Left cardiac atrium (tissue), 4 donors: ENCODE measurements at regions not wholly inside any gene's neighbourhood (a gene's known extent, or its start where the extent isn't known, plus 50 kb on each side); places are given as distances from the start of the nearest gene placed in this dataset.
"Not testable (repeated sequence)": the region's sequence is repeated elsewhere in the genome, so short reads cannot be mapped to it uniquely, and the experiment has no call there.

Experiments
- ATAC-seq, 2 donors: fragments of 200-7000 bp; cut with Tn5 transposase; one replicate each; pipeline ENCODE4 v1.9.1; 2020; ENCODE audit warnings: mild to moderate bottlenecking in 2 of 2, moderate library complexity in 2 of 2
- DNase-seq: peaks from one replicate; pipeline ENCODE4 v3.0.0-alpha.2; 2020
- intact Hi-C, 2 donors: fragments of 100-400 bp; cut with DNase I; formaldehyde crosslinking; loops; one replicate each; pipeline versions ENCODE4 v1.14.1 to v1.15.1; 2022 to 2023
- donor health status: DM: no; HTN: yes; CAD: no.
- donor health status: DM: no; HTN: yes; CAD: no; lungs with severe emphysema.
- donor health status: DM: yes; HTN: yes; CAD: no.
- donor health status: Dilated cardiomyopathy.

DNA sequence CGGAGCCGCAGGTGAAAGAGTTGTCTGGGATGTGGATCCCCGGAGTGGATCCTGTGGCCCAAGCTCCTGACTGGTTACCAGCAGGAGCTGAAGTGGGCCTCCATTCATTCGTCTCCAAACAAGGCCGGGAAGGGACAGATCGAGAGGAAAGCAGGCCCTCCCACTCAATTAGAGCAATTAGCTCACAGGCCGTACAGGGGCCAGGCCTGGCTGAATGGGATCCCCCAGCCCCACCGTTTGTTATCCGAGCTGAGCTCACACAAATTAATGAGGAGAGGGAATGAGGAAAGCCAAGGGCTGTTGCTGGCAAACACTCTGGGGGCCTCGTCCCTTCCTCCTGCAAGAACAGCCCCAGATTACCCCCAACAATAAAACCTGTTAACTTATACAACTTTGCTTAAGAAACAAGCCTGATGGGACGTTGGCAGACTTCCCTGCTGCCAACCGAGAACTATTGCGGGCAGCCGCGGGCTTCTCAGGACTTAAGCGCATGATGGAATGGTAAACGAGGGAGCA lies 338.0 kb downstream of the BCL11A start:
- intact Hi-C loops, result no loop called here
- DNase-seq (no peak), ATAC-seq (no peak)

DNA sequence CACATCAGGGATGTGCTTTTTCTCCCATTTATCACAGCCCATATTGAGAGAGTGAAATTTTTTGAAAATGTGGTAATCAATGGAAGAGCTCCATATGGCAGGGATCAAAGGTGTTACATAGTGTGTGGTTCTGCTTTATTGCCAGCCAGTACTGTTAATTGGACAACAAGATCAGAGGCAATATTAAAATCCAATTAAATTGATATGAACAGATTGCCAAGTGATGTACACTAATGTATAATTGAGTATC lies 338.9 kb downstream of the BCL11A start:
- DNase-seq, result no peak
- intact Hi-C loops, result no loop called here
- no peak for ATAC-seq

DNA sequence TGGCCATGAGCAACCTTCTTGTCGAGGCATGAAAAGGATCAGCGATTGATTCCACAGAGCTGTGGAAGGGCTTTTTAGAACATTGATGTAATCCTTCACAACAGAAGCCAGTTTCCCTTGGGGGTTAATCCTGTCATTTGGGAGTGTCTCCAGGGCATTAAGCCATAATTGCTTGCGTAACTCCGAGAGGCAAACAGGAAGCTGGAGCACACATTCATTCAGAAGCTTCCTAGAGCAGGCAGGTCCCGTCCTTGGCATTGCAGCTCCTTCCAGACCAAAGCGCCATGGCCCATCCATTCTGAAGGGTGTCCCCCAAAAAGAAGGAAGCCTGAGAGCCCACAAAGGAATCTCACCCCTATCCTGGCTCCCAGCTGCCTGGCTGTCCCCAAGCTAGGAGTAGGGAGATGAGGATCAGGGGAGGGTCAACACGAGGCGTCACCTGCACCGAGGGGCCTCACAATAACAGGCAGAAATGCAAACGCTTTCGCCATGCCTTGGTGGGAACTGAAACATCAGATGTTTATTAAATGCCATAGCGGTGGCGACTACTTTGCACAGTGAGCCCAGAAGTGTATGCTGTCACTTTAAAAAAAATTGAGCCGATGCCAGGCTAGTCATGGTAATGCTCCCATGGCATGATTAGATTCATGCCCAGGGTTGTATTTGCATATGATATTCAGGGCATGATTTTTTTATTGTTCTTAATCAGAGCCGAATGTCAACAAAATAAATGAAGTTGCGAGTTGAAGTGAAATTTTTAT lies 339.4 kb downstream of the BCL11A start:
- ATAC-seq (peak; percentile 42 to 65), DNase-seq (no peak)
- intact Hi-C loops, result no loop called here

DNA sequence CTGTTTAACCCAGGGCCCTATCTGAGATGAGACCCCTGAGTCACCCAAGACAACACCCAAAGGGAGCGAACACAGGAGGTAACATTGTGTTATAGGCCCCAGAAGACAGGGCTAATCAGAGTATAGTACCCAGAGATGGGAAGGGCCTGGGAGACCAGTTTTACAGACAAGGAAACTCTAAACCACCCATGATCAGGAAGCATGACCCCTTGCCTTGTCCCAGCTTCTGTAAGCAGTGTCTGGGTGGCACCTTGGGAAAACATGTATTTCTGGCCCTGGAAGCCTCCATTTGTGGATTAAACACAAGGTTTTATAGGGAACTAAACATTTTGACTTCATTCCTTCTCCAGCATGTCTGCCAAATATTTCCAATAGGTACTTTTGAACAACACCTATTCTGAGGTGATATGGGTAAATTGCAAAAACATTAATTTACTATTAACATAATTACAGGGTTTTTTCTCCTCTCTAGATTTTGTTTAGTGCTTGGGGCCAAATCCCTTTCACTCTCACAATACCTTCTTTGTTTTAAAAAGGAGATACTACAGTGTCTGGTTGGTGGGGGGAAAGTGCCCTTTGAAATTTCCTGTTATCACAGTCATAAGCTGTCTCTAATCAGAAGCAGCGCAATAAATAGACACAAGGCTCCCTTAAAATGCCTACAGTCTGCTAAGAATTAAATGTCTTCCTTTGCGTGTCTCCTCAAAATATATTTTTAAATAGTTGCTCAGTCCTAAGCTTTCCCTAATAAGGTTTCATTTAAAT lies 341.1 kb downstream of the BCL11A start:
- intact Hi-C loops, result no loop called here
- ATAC-seq, result no peak
- no peak for DNase-seq

GRCh38 chr2:60189006-60189405 lies 364.4 kb downstream of the BCL11A start:
- DNase-seq, intact Hi-C loops, ATAC-seq: not testable (repeated sequence)

DNA sequence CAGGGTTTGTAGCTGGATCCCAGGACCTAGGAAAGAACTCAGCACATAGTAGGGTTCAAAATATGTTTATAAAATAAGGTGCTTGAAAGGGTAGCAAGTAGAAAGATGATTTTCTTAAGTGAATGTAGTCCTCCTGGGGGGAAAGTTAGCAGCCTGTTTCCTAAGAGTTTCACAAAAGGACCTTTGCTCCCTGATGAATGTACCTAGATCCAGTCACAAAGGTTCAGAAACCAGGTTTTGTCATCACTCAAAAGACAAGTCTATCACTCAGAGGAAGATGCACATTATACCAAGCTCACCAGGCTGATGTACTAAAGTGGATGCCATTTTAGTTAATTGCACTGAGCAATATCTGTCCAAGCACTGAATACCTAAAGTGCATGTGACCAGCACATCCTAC lies 378.2 kb downstream of the BCL11A start:
- ATAC-seq (no peak), DNase-seq (no peak)
- intact Hi-C loops, result no loop called here

DNA sequence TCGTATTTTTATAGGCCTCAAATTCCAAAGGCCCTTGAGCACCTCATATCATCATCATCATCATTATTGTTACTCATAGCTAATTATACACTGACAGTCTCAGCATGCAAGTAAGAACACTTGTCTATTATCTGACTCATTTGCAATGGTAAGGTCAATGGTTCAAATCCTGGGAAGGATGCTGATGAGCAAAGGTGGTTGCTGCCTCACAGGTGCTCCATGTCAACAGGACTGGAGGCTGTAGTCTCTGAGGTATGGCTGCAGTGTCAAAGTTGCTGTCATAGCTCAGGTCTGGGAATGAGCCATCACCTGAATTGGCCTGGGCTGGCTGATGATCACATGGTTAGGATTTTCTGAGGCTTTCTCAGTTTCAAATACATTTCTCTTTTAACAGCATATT lies 379.3 kb downstream of the BCL11A start:
- intact Hi-C loops, result no loop called here
- DNase-seq, result no peak

GRCh38 chr2:60172801-60173200 lies 380.7 kb downstream of the BCL11A start:
- ATAC-seq (no peak), DNase-seq (no peak)
- intact Hi-C loops, result no loop called here

More for the DNA sequence above, 379.3 kb downstream of the BCL11A start:
- no peak for ATAC-seq

DNA sequence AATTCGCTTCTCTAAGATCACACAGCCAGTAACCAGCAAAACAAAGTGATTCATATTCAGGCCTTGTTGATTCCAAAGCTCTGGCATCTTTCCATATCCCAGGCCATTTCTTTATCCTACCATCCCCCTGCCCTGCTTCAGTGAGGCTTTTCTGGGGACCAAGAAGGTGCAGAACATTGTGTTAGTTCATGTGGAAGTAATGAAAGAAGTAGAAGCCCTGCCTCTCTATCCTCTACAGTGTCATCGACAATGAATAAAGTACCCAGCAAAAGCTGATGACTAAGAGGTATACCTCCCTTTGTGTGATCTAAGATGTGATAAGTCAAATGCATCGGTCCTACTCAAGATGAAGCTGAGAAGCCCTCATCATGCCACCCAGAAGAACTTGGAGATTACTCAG lies 383.2 kb downstream of the BCL11A start:
- ATAC-seq (no peak), DNase-seq (no peak)
- intact Hi-C loops, result no loop called here

DNA sequence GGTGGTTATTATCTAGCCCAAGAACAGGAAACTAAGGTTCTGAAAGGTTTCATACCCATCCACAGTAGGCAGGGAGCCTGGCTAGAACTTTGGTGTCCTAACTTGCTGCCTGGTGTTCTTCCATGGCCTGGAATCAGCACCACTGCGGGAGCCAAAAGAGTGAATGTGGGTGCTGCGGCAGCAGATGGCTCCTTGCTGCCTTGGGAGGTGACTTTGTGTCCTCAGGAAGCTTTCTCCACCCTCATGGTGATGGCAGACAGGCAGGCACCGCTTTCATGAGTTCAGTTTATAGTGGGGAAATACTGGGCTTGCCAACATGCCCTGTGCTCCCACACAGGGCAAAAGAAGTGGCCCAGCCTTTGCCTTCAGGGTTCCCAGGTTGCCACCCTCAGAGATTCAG lies 385.2 kb downstream of the BCL11A start:
- DNase-seq, result no peak
- intact Hi-C loops, result no loop called here
- no peak for ATAC-seq

DNA sequence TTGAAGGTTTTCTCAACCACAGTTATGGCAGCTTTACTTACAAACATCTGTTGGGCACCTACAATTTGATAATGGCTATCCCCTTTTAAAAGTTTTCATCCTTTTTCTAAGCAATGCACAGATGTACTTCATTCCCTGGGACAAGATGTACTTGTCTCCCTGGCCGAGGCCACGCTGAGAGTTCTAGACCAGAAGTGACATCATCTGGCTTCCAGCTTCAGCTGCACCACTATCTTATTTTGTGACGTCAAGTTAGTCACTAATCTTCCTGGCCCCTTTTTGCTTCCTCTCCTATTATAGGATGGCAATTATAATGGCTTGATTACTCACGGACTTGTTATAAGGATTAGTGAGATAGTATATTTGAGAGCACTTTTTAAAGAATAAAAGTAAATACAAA lies 386.4 kb downstream of the BCL11A start:
- no peak for DNase-seq
- peak in 1 of 2 donors; percentile 37 for ATAC-seq
- intact Hi-C loops, result no loop called here

DNA sequence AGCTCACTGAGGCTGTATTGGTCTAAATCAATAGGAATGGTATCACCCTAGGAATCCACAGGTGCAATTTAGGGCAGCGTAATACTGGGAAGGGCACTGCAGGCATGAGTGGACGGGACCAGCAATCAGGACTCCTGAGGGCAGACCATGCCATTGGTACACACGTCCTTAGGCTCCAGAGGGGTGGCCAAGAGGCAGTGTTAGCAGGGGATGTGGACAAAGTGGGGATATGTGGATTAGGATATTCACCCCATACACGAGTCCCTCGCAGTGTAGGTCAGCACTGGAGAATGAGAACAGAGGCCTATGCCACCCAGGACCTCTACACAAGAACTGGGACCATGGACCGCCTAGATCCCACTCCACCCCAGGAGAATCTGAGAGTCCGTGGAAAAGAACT lies 389.8 kb downstream of the BCL11A start:
- intact Hi-C loops, result no loop called here
- no peak for DNase-seq
- no peak for ATAC-seq

- intact Hi-C loops, result no loop called here
- no peak for DNase-seq
- no peak for ATAC-seq
Observed at GRCh38 chr2:60159519-60159918, 393.9 kb downstream of the BCL11A start.

DNA sequence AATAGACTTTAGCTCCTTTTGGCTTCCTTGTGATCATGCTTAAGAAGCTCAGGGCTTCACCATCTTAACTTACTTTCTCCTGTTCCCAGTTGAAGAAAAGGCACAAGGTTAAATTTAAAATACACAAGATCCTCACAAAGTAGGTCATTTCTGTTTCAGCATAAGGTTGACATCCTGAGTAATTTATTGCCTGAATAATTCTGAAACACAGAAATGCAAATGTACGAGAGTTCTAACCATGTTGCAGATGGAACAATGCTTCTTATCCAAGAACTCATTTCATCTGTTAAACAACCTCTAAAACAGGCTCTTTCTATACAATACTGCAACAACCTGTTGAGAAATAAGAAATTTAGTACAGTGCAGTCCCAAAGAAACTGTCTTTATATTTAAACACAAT lies 395.2 kb downstream of the BCL11A start:
- DNase-seq (no peak), ATAC-seq (no peak)
- intact Hi-C loops, result no loop called here

GRCh38 chr2:60157283-60157682 lies 396.2 kb downstream of the BCL11A start:
- intact Hi-C loops, result no loop called here
- DNase-seq (no peak), ATAC-seq (no peak)

DNA sequence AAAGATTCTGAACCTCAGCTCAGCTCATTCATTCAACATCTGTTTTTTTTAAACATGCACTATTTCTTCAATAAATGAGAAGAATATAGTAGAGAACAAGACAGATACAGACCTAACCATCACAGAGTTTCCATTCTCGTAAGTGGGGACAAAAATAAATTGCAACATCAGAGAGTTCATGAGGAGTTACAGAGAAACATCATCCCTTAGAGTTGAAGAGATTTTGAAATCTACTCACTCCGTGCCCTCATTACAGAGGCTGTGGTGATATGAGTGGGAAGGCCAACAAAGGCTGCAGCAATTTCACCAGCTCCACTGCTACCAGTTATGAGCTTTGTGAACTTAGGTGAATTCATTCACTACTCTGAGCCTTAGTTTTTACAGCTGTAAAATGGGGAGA lies 399.3 kb downstream of the BCL11A start:
- DNase-seq (no peak), ATAC-seq (no peak)
- intact Hi-C loops, result no loop called here

DNA sequence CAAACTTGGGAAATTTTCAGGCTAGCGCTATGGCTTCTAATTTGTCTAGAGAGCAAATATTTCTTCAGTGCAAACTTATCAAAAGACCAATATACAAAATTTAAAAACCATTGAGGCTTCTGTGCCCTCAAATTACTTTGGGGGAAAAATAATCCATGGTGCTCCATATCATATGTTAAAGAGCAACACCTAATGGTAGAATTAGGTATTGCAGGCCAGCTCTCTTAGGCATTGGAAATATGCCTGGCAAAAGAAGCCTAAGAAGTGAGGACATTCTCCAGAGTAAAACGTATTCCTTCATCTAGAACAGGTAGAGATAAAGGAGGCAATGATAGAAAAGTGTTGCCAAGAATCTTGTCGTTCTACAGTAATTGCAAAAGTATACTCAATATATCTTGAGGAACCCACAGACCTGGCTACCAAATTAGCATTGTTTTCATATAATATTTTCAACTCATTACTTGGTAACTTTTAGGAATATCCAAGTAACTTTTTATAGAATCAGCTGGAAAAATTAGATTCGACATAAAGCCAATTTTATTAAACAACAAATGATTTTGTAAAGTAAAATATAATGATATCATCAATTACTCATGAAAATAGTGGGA lies 401.1 kb downstream of the BCL11A start:
- ATAC-seq (no peak), DNase-seq (no peak)
- intact Hi-C loops, result no loop called here

GRCh38 chr2:60149176-60149575 lies 404.3 kb downstream of the BCL11A start:
- intact Hi-C loops, result no loop called here
- no peak for ATAC-seq
- DNase-seq, result no peak

DNA sequence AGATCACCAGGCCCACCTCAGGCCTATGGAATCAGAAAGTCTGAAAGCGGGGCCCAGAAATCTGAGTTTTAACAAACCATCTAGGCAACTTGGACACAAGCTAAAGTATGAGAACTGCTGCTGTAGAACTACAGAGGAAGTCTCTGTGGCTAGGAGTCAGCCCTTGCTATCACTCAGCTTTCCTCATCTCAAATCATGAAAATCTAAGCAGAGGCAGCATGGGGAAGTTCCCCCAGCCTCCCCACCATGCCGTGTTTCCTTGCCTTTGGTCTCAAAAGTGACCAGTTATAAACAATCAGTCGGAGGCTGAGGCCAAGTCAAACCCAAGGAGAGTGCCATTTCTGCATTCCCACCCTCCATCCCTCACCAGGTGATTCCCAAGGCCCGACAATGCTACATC lies 404.7 kb downstream of the BCL11A start:
- intact Hi-C loops, result no loop called here
- ATAC-seq (no peak), DNase-seq (no peak)

- ATAC-seq (peak in 1 of 2 donors; percentile 43), DNase-seq (no peak)
- intact Hi-C loops, result no loop called here
Observed at GRCh38 chr2:60140185-60140584, 413.3 kb downstream of the BCL11A start.

DNA sequence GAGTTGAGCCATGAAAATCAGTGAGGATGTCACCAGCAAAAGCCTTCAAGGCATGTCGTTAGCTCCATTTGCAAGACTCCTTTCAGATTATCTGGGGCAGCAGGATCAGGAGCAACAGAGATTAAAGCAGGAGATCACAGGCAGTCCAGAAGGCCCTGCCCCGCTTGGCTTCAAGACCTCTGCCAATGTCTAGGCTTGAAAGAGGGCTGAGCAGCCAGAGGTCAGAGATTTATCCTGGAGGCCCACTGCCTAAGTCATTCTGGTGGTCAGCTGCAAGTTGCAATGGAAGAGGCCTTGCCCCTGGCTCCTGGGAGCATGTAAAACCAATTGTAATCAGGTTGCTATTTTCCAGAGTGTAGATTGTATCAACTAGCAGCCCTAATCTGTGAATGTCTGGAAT lies 416.5 kb downstream of the BCL11A start:
- ATAC-seq, result no peak
- intact Hi-C loops, result no loop called here

More for the DNA sequence above, 416.5 kb downstream of the BCL11A start:
- no peak for DNase-seq
